GM19240 (cell line): ENCODE measurements at regions not wholly inside any gene's neighbourhood (a gene's known extent, or its start where the extent isn't known, plus 50 kb on each side); places are given as distances from the start of the nearest gene placed in this dataset.
"Not testable (repeated sequence)": the region's sequence is repeated elsewhere in the genome, so short reads cannot be mapped to it uniquely, and the experiment has no call there.

Experiments used
- DNase-seq: peaks from one replicate; pipeline ENCODE4 v3.0.0; 2011; ENCODE audit warnings: low spot score; ENCODE audit not compliant: insufficient read length

- no peak for DNase-seq
These were observed 118.1 kb downstream of the ASB7 start for GRCh38 chr15:100720406-100720967.

- no peak for DNase-seq
These were observed 119.6 kb downstream of the ASB7 start for GRCh38 chr15:100721758-100722550.

GRCh38 chr15:100722551-100723314 is 120.3 kb downstream of the ASB7 start:
- no peak for DNase-seq

GRCh38 chr15:100723315-100723801 is 121.0 kb downstream of the ASB7 start:
- no peak for DNase-seq

- DNase-seq = no peak
These were observed 123.0 kb downstream of the ASB7 start for GRCh38 chr15:100725121-100726069.

- no peak for DNase-seq
These were observed 123.7 kb downstream of the ASB7 start for GRCh38 chr15:100726070-100726420.

- no peak for DNase-seq
These were observed 124.2 kb downstream of the ASB7 start for GRCh38 chr15:100726421-100727190.

GRCh38 chr15:100727291-100727851 is 125.0 kb downstream of the ASB7 start:
- no peak for DNase-seq

GRCh38 chr15:100728371-100729201 is 126.2 kb downstream of the ASB7 start:
- no peak for DNase-seq

GRCh38 chr15:100729461-100729860 is 127.1 kb downstream of the ASB7 start:
- no peak for DNase-seq

- DNase-seq = no peak
These were observed 127.7 kb downstream of the ASB7 start for GRCh38 chr15:100730129-100730528.

- DNase-seq = no peak
These were observed 128.4 kb downstream of the ASB7 start for GRCh38 chr15:100730655-100731266.

- DNase-seq = no peak
These were observed 129.1 kb downstream of the ASB7 start for GRCh38 chr15:100731267-100732152.

GRCh38 chr15:100732211-100733055 is 130.0 kb downstream of the ASB7 start:
- no peak for DNase-seq

- no peak for DNase-seq
These were observed 130.9 kb downstream of the ASB7 start for GRCh38 chr15:100733101-100733842.

GRCh38 chr15:100733843-100734185 is 131.4 kb downstream of the ASB7 start:
- DNase-seq = not testable (repeated sequence)
